GM23248 (cell line): ENCODE measurements at regions not wholly inside any gene's neighbourhood (a gene's known extent, or its start where the extent isn't known, plus 50 kb on each side); places are given as distances from the start of the nearest gene placed in this dataset.

Source experiments
- DNase-seq: peaks from one replicate; pipeline ENCODE4 v3.0.0-alpha.2; 2015
- H2AFZ ChIP-seq: fragments of 200-600 bp; sonication (generic); 2 replicates; pipeline ENCODE4 v1.6.1; 2016; ENCODE audit warnings: antibody characterized with exemption
- H3F3A ChIP-seq: fragments of 200-600 bp; sonication (generic); 2 replicates; pipeline ENCODE4 v1.6.1; 2016; ENCODE audit warnings: mild to moderate bottlenecking, antibody characterized with exemption, mixed run types; ENCODE audit not compliant: insufficient read depth
- H3K27ac ChIP-seq: fragments of 200-600 bp; sonication (generic); 2 replicates; pipeline ENCODE4 v1.5.1; 2016; ENCODE audit warnings: mild to moderate bottlenecking
- H3K27me3 ChIP-seq: fragments of 200-600 bp; sonication (generic); replicated peaks from 2 replicates; pipeline ENCODE4 v1.6.1; 2016; ENCODE audit warnings: mild to moderate bottlenecking; ENCODE audit not compliant: insufficient read depth
- H3K36me3 ChIP-seq: fragments of 200-600 bp; sonication (generic); 2 replicates; pipeline ENCODE4 v1.6.1; 2016; ENCODE audit warnings: low read depth, mild to moderate bottlenecking
- H3K4me1 ChIP-seq: fragments of 200-600 bp; sonication (generic); 2 replicates; pipeline ENCODE4 v1.6.1; 2016; ENCODE audit warnings: mild to moderate bottlenecking; ENCODE audit not compliant: insufficient read depth
- H3K4me2 ChIP-seq: fragments of 200-600 bp; sonication (generic); one replicate; pipeline ENCODE4 v1.6.1; 2016; ENCODE audit warnings: mild to moderate bottlenecking; ENCODE audit not compliant: unreplicated experiment
- H3K4me3 ChIP-seq: fragments of 200-600 bp; sonication (generic); 2 replicates; pipeline ENCODE4 v1.5.1; 2016; ENCODE audit warnings: mild to moderate bottlenecking
- H3K79me2 ChIP-seq: fragments of 200-600 bp; sonication (generic); 2 replicates; pipeline ENCODE4 v1.6.1; 2016; ENCODE audit warnings: mild to moderate bottlenecking; ENCODE audit not compliant: insufficient read depth
- H3K9ac ChIP-seq: fragments of 200-600 bp; sonication (generic); 2 replicates; pipeline ENCODE4 v1.6.1; 2016; ENCODE audit warnings: mild to moderate bottlenecking
- H3K9me2 ChIP-seq: fragments of 200-600 bp; sonication (generic); 2 replicates; pipeline ENCODE4 v1.6.1; 2016; ENCODE audit warnings: mixed run types, mild to moderate bottlenecking, moderate library complexity; ENCODE audit not compliant: insufficient read depth
- H3K9me3 ChIP-seq: fragments of 200-600 bp; sonication (generic); one replicate; pipeline ENCODE4 v1.6.1; 2017; ENCODE audit warnings: low read depth
- H4K20me1 ChIP-seq: fragments of 200-600 bp; sonication (generic); 2 replicates; pipeline ENCODE4 v1.6.0; 2016; ENCODE audit not compliant: insufficient read depth
- EZH2 ChIP-seq: fragments of 200-600 bp; sonication (generic); IDR thresholded peaks from 2 replicates; pipeline ENCODE4 v1.6.1; 2018; ENCODE audit warnings: antibody characterized with exemption, mild to moderate bottlenecking; ENCODE audit not compliant: insufficient read depth, poor library complexity, severe bottlenecking
- EZH2phosphoT487 ChIP-seq: fragments of 200-600 bp; sonication (generic); IDR thresholded peaks from 2 replicates; pipeline ENCODE4 v1.6.1; 2018; ENCODE audit warnings: antibody characterized with exemption, moderate library complexity, mild to moderate bottlenecking, low read depth; ENCODE audit not compliant: insufficient read depth
- WGBS, 2 experiments: methylation state at CpG; one replicate each; pipeline ENCODE4 v1.1.6; 2015 to 2017; ENCODE audit warnings: low lambda C conversion rate in 2 of 2, low coverage in 1 of 2; ENCODE audit errors: missing lambda C conversion rate in 2 of 2; 5-methylcytosine and 5-hydroxymethylcytosine counted together
- in situ Hi-C: fragments of 300-500 bp; cut with MboI; formaldehyde crosslinking; loops from 2 replicates; pipeline ENCODE4 v1.15.0; 2020

- no peaks in the 10 kb centered on the region for H3K9me3 ChIP-seq
- WGBS, 2 experiments = 51 to 56% methylated on average over 2 of the region's 2 CpGs
- no peaks in the 10 kb centered on the region for H3K79me2 ChIP-seq
- no peak overlapping the region for H2AFZ ChIP-seq
- no peaks in the 10 kb centered on the region for H3K4me1 ChIP-seq
- H3K27me3 ChIP-seq = no peaks in the 10 kb centered on the region
- H3K4me2 ChIP-seq = no peak overlapping the region
- no peak overlapping the region for H3K27ac ChIP-seq
- H3K4me3 ChIP-seq = no peak overlapping the region
- H3K9ac ChIP-seq = no peak overlapping the region
- H4K20me1 ChIP-seq = no peaks in the 10 kb centered on the region
- no peak for DNase-seq
- no peaks in the 10 kb centered on the region for H3F3A ChIP-seq
- no peak for TF ChIP-seq EZH2phosphoT487
- TF ChIP-seq EZH2 = no peak
- no peaks in the 10 kb centered on the region for H3K9me2 ChIP-seq
- H3K36me3 ChIP-seq = no peaks in the 10 kb centered on the region
- in situ Hi-C loops = no loop called here
Measured at GRCh38 chr1:194052514-194053338, 866.3 kb upstream of the B3GALT2 start.

GRCh38 chr1:194047921-194048320, 861.5 kb upstream of the B3GALT2 start:
- TF ChIP-seq EZH2phosphoT487 (no peak), EZH2 (no peak)
- no peak overlapping the region for H3K27ac ChIP-seq
- H3K4me3 ChIP-seq = no peak overlapping the region
- H4K20me1 ChIP-seq = no peaks in the 10 kb centered on the region
- 39 to 45% methylated on average over 3 of the region's 3 CpGs for WGBS, 2 experiments
- in situ Hi-C loops = no loop called here
- no peak for DNase-seq
- no peaks in the 10 kb centered on the region for H3F3A ChIP-seq
- H3K4me2 ChIP-seq = no peak overlapping the region
- no peaks in the 10 kb centered on the region for H3K36me3 ChIP-seq
- no peaks in the 10 kb centered on the region for H3K27me3 ChIP-seq
- H2AFZ ChIP-seq = no peak overlapping the region
- no peaks in the 10 kb centered on the region for H3K9me3 ChIP-seq
- no peak overlapping the region for H3K9ac ChIP-seq
- H3K4me1 ChIP-seq = no peaks in the 10 kb centered on the region
- no peaks in the 10 kb centered on the region for H3K79me2 ChIP-seq
- H3K9me2 ChIP-seq = no peaks in the 10 kb centered on the region

- no peak overlapping the region for H3K4me2 ChIP-seq
- in situ Hi-C loops = no loop called here
- no peaks in the 10 kb centered on the region for H4K20me1 ChIP-seq
- H3K4me1 ChIP-seq = no peaks in the 10 kb centered on the region
- DNase-seq = no peak
- H3K9me3 ChIP-seq = no peaks in the 10 kb centered on the region
- H3K79me2 ChIP-seq = no peaks in the 10 kb centered on the region
- no peaks in the 10 kb centered on the region for H3K27me3 ChIP-seq
- H3K4me3 ChIP-seq = no peak overlapping the region
- no peak overlapping the region for H2AFZ ChIP-seq
- no peaks in the 10 kb centered on the region for H3F3A ChIP-seq
- H3K27ac ChIP-seq = no peak overlapping the region
- no peak overlapping the region for H3K9ac ChIP-seq
- WGBS, 2 experiments = 9 to 16% methylated on average over 3 of the region's 3 CpGs
- no peak for TF ChIP-seq EZH2
- TF ChIP-seq EZH2phosphoT487 = no peak
- H3K9me2 ChIP-seq = no peaks in the 10 kb centered on the region
- H3K36me3 ChIP-seq = no peaks in the 10 kb centered on the region
Measured at GRCh38 chr1:194047206-194047605, 860.8 kb upstream of the B3GALT2 start.

- WGBS, 2 experiments = 9 to 22% methylated on average over 2 of the region's 2 CpGs
- no peak for DNase-seq
Measured at GRCh38 chr1:194045416-194045815, 859.0 kb upstream of the B3GALT2 start.

More at GRCh38 chr1:194045416-194045815, 859.0 kb upstream of the B3GALT2 start:
- H3K9ac ChIP-seq = no peak overlapping the region
- TF ChIP-seq EZH2phosphoT487 (no peak), EZH2 (no peak)
- in situ Hi-C loops = no loop called here
- H3K4me3 ChIP-seq = no peak overlapping the region
- H3K27ac ChIP-seq = no peak overlapping the region
- no peaks in the 10 kb centered on the region for H3K9me2 ChIP-seq
- H3K27me3 ChIP-seq = no peaks in the 10 kb centered on the region
- H4K20me1 ChIP-seq = no peaks in the 10 kb centered on the region
- no peak overlapping the region for H2AFZ ChIP-seq
- H3K9me3 ChIP-seq = no peaks in the 10 kb centered on the region
- H3F3A ChIP-seq = no peaks in the 10 kb centered on the region
- H3K4me1 ChIP-seq = no peaks in the 10 kb centered on the region
- no peaks in the 10 kb centered on the region for H3K79me2 ChIP-seq
- H3K36me3 ChIP-seq = no peaks in the 10 kb centered on the region
- no peak overlapping the region for H3K4me2 ChIP-seq
